Ammon's horn (tissue), 1 donor: ENCODE measurements at regions not wholly inside any gene's neighbourhood (a gene's known extent, or its start where the extent isn't known, plus 50 kb on each side); places are given as distances from the start of the nearest gene placed in this dataset.
A peak's percentile ranks its signal among the peaks of the same experiment; 100 is the strongest.

Experiments
- DNase-seq: peaks from one replicate; pipeline ENCODE4 v3.0.0-alpha.2; 2016; ENCODE audit warnings: low spot score

DNA sequence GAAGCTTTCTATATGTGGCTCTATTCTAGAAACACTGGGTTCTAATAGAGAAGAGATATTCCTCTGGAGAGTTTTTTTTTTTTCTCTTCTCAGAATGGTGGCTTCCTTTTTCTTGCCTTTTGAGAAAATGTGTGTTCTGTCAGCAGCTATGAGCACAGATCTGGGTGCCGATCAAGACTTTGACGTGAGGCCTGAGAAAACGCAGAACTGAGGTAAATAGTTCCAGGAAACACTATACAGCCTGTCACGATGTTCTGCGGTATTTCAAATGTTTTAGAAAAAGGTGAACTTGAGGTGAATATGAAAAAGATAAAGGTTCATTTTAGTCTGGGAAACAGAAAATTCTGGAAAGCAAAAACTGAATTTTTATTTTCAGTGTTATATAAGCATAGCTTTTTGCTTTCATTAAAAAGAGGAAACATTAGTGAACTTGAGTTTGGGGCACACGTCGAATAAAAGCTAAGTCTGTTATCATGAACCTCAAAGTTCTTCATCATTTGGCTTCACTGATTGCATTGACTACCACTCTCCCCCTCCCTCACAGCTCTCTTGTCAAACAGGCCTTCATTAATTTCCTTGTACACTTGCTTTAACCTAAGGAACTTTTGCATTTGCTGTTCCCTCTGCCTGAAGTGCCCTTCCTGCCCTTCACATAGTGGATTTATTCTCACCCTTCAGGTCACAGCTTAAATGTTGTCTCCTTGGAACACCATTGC is 265.1 kb downstream of the NFKBIZ start:
- no peak for DNase-seq

DNA sequence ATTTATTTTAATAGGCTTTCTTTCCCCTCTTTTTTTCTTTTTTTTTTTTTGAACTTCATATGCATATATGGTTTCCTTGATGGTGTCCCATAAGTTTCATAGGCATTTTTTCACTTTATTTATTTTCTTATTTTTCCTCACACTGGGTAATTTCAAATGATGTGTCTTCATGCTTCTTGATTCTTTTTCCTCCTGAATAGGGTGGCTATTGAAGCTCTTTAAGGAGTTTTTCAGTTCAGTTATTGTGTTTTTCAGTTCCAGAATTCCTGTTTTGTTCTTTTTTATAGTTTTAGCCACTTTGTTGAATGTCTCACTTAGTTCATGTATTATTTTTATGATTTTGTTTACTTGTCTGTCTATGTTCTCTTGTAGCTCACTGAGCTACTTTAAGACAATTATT is 273.2 kb downstream of the NFKBIZ start:
- DNase-seq: no peak

DNA sequence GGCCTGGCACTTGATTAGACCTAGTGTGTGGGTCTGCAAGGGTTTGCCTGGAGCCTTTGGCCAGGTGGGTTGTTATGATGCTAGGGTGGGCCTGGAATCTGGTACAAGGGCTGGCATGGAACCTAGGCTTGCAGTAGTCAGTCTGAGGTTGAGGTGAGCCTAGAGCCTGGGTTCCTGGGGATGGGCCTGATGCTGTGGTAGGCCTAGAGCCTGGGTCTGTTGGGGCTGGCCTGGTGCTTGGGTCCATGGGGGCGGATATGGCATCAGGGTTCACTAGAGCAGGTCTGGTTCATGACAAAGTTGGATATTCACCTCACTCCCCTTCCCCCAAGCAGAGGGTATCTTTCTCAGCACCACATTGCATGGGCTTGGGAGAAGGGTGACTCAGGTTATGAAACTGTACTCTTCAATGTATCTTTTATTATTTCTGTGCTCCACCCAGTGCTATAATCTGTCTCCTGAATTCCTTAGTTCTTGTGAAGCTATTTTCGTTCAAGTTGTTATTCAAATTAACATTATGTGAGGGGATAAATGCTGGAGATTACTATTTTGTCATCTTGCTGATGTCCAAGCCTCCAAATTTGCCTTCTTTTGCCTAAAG is 274.4 kb downstream of the NFKBIZ start:
- DNase-seq: no peak

DNA sequence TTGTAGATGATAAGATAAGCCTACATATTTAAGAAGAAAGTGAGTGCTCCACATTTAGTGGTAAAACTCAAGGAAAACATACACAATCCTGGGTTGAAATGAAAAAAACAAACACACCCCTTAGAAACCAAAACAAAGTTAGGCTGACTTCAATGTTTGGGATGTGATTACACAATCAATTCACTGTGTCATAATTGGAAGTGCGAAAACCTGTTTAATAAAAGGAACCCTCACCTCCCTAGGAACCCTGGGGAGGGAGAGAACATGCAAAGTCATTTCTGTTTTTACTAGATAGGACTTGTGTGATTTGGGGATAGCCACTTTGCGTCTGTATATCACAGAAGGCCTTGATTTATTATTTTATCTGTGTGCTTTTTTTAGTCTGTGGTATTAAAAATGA is 275.0 kb downstream of the NFKBIZ start:
- DNase-seq: no peak

DNA sequence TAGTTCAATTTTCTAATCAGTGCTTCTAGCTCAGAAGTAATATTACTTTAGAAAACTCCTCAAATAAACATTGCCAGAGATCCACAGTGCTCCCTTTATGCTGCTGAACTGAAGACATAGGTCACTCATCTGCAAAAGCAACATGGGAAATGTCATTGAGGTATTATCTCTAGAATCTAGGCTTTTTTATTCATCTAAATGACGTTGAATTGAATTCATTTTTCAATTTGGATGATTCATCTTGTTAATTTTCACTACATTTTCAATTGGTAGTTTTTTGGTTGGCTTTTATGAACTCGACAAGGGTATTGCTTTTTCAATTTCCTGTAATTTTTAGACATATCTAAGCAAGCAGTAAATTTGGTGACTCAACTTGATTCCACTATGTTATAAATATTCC is 275.4 kb downstream of the NFKBIZ start:
- DNase-seq: no peak

DNA sequence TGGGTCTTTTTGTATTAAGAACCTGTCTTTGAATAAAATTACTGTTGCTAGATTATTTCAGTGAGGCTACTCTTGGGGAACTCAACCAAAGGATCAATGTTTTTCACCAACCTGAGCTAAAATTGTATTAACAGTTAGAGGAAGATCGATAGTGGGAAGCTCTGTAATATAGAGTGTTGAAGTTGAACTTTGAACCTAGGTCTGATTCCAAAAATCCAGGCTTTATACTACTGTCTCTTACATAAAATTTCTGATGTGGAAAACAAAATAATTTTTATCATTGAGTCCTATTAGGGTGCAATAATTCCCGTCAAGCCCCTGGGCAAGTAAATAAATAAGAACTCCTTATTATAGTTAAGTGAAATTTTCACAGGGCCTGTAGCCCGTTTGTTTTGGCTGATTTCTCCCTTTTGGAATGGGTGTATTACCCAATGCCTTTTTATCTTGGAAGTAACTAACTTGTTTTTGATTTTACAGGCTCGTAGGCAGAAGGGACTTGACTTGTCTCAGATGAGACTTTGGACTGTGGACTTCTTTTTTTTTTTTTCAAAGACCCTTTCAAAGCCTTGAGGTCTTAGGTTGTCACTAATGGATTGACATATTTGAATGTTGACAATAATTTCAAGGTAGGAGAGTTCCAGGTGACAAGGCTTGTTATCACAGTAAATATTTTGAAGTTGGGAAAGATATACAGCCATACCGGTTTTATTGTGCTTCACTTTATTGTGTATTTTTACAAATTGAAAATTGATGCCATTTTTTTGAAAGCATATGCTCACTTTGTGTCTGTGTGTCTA is 276.1 kb downstream of the NFKBIZ start:
- no peak for DNase-seq

DNA sequence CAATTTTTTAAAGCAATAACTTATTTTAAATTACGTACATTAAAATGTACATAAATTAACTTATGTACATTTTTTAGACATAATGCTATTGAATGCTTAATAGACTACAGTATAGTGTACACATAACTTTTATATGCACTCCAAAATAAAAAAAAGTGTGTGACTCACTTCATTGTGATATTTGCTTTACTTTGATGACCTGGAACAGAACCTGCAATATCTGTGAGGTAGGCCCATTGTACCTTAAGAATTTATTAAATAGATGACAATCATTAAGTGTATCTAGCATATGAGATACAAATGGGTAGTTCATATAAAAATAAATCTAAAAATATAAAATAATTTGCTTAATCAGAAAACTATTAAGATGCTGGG is 276.7 kb downstream of the NFKBIZ start:
- no peak for DNase-seq

DNA sequence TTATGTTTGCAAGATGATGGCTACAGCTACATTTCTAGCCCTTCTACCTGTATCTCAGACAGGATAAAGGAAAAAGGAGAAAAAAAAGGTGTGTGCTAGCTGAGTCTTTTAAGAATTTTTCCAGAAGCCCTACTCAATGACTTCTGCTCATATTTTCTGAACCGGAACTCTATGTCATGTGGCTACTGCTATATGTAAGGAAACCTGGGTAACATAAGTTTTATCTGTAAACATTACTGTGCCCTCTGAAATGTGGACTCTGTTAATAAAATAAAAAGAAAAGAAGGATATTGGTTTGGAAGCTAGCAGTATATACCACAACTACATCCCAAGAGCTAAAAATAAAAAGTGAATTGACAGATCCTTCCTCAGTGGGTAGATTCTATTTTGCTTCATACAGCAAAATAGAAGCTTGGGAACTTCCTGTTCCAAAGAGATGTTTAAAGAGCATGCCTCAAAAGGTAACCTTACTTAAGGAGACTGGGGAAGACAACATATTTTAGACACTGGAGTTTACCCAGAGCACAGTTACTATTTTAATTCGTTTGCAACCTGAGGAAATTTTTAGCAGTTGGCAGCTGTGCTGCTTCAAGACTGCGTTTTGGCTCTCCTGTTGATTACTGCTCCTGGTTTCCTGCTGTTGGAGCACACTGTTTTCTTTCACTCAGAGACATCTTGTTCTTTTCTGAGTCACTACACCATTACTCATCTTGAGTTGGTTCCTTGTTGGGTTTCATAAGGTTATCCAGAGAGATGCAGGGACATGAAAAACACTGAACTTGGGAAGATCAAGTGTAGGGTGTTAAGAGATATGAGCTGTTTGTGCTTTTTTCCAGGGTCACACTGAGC is 280.7 kb downstream of the NFKBIZ start:
- DNase-seq: peak; percentile 7

DNA sequence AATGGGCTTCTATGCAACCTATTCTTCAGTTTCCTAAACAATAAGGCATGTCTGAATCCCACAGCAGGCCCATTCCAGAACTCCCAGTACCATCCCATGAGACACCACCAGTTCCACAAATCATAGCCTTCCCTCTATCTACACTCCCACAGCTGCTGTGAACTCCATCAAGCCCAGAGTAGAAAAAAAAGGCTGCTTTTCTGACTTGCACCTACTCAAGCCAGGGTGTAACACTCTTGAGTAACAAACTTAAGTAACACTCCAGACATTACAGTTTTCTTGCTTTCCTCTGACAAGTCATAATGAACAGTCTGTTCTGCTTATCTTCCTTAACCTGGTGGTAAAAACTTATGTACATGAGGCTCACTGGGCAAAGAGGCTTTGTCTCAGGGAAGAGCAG is 283.1 kb downstream of the NFKBIZ start:
- no peak for DNase-seq

DNA sequence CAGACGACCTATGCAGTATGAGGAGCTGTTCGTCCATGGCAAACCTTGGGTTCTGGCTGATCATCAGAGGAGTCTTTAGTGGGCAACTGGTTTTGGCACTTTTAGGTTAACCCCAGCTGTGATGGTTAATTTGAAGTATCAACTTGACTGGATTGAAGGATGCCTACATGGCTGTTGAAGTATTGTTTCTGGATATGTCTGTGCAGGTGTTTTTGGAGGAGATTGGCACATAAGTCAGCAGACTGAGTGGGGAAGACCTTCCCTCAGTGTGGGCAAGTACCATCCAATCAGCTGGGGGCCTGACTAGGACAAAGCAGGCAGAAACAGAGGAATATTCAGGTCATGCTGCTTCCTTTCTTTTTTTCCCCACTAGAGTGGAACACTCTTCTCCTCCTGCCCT is 284.1 kb downstream of the NFKBIZ start:
- DNase-seq: no peak

DNA sequence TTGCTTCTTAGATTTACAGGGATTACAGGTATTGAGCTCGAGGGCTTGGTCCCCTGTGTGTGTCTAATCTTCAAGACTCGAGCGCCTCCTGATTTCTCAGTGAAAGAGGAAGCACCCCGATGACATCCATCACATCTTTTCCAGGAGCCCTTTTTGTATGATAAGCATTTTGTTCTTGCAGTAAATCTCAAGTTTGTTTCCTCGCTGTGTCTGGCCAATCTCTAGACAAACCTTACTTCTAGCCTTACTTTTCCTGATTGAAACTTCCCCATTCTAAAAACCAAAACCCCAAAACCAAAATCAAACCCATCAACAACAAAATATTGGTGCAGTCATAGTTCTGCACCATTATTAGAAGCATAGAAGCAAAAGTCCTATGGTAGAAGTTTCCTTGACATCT is 286.0 kb downstream of the NFKBIZ start:
- DNase-seq: peak; percentile 6

DNA sequence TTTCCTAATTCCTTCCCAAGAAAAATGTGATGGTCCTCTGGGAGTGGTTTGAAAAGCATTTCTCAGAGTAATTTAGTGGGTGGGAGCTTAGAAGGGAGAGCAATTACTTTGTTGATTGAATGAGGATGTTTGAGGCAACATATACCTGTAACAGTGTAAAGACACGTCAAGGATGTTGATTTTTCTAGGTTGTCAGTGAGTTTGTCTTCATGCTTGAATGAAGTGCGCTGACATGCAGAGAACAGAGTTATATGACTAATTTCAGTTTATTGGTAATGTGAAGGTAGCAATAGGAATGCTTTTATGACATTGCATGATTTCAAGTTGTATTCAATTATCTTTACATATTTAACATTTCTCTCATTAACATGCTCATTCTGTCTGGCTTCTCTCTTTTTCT is 286.9 kb downstream of the NFKBIZ start:
- no peak for DNase-seq

DNA sequence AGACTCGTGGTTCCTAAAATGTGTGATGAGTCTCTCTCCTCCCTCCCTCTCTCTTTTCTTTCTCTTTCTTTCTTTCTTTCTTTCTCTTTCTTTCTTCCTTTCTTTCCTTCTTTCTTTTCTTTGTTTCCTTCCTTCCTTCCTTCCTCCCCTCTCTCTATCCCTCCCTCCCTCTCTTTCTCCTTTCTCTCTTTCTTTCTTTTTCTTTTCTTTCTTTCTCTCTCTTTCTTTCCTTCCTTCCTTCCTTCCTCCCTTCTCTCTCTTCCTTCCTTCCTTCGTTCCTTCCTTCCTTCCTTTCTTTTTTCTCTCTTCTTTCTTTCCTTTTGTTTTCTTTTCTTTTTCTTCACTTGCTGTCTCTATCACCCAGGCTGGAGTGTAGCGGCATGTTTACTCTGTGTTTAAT is 290.8 kb downstream of the NFKBIZ start:
- no peak for DNase-seq

DNA sequence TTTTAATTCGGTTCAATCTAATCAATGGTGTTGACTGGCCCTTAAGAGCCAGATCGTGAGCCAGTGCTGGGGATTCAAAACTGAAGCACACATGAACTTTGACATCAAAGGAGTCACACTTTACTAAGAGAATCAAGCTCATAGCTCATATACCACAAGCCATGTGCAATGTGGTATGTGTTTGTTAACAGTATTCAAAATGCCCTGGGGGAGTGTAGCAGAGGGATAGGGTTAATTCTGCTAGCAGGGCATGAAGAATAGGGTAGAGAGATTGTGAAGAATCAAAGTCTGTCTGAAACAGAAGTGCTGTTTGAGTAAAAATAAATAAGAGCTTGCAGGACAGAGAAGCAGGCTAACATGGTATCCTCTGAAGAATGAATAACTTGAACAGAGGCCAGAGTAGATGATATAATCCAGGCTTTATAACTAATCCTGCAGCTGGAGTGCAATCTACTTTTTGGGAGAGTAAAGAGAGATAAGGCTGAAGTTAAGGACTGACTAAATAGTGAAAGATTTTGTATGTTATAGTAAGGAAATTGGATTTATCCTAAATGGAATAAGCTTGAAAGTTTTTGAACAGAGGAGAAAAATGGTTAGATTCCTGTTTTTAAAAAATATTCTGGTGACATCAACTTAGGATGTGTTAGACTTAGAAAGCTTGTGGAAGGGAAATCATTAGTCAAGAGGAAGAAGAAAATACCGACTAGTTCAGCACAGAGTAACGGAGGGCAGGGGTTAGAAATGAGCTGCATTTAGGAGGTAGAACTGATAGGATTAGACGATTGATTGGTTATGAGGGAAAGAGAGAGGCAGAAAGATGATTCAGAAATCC is 292.0 kb downstream of the NFKBIZ start:
- no peak for DNase-seq

DNA sequence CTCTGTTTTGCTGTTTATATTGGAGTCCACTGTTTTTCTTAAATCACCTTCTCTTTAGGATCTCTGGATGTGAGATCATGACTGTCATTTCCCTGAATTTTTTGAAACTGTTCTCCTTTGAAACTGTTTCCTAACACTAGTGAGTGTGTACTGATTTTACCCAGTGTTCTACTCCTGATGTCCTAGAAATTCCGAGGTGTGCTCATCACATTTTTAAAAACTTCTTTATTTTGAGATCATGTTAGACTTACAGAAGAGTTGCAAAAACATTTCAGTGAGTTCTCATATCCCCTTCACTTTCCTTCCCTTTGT is 292.6 kb downstream of the NFKBIZ start:
- no peak for DNase-seq

DNA sequence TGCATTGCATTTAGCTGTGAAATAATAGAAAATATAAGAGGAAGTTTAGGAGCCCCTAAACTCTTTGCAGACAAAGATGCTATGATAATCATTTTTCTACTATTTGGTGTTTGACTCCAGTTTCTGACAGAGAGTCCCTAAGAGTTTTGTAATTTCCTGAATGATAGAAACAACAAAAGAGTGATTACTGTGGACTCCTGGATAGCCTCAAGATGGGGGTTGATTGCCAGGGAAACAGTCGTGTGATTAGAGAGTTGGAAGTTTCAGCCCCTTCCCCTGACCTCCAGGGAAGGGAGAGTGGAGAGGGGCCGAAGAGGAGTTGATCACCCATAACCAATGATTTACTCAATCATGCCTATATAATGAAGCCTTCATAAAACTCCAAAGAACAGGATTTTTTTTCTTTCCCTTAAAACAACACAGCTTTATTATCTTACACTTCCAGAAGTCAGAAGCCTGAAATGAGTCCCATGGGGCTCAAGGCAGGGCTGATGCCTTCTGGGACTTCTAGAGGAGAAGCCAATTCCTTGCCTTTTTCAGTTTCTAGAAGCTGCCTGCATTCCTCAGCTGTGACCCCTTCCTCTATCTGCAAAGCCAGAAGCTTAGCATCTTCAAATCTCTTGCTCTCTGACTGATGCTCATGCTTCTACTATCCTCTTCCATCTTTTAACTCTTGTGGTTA is 292.3 kb upstream of the ZPLD1 start:
- no peak for DNase-seq

DNA sequence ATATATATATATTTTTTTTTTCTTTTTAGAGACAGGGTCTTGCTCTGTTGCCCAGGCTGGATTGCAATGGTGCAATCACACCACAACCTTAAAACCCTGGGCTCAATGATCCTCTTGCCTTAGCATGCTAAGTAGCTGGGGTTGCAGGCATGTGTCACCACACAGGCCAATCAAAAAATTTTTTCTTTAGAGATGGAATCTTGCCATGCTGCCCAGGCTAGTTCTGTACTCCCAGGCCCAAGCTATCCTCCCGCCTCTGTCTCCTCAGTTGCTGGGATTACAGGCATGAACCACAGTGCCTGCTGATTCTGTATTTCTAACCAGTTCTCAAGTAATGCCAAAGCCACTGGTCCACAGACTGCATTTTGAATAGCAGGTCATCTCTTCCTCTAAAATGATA is 291.3 kb upstream of the ZPLD1 start:
- DNase-seq: no peak

DNA sequence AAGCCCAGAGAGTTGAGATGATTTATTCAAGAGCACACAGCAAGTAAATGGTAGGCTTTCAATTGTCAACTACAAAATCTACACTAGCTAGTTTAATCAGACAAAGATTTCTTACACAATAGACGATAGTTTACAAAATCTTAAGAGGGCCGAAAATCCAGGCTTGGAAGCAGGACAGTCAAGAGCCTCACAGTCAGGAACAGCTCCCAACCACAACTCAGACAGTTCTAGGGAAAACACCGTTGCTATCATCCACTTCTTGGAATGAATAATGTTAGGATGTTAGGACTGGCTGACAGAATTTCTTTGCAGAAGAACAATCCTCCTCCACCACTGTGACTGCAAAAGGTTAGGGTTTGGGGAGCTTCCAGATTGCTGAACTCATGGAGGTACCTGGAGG is 290.8 kb upstream of the ZPLD1 start:
- DNase-seq: no peak

DNA sequence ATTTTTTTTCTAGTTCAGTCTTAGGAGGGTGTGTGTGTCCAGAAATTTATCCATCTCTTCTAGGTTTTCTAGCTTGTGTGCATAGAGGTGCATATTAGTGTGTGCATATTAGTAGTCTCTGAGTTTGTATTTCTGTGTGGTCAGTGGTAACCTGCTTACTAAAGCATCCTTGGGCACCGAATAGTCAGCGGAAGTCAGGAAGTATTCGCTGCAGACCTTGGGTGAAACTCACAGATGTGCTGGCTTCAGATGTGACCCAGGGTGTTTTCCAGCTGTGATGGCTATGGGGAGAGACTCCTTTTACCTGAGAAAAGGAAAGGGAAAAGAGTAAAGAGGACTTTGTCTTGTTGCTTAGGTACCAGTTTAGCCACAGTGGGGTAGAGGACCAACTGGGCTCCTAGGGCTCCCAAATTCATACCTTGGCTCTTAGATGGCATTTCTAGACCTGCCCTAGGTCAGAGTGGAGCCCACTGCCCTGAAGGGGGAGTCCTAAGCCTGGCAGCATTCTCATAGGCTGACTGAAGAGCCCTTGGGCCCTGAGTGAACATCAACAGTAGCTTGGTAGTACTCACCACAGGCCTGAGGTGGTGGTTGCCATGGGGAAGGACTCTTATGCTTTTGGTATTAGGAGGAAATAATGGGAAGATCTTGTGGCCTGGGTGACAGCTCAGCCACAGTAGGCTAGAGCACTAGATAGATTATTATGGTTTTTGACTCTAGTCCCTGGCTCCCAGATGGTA is 286.0 kb upstream of the ZPLD1 start:
- no peak for DNase-seq

DNA sequence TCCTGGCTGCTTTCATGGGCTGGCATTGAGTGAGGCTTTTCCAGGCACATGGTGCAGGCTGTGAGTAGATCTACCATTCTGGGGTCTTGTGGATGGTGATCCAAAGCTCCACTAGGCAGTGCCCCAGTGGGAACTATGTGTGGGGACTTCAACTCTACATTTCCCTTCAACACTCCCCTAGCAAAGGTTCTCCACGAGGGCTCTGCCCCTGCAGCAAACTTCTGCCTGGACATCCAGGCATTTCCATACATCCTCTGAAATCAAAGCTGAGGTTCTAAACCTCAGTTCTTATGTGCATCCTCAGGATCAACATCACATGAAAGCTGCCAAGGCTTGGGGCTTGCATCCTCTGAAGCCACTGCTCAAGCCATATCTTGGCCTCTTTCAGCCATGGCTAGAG is 282.9 kb upstream of the ZPLD1 start:
- no peak for DNase-seq
